H9 (cell line): ENCODE measurements at regions not wholly inside any gene's neighbourhood (a gene's known extent, or its start where the extent isn't known, plus 50 kb on each side); places are given as distances from the start of the nearest gene placed in this dataset.

Experiments
- DNase-seq: peaks from one replicate; pipeline ENCODE4 v3.0.0-alpha.2; 2017
- H2AFZ ChIP-seq: one replicate; pipeline ENCODE4 v1.6.1; 2013; ENCODE audit warnings: mild to moderate bottlenecking, low read length, control low read depth, moderate library complexity
- H2AK5ac ChIP-seq: 2 replicates; pipeline ENCODE4 v1.6.1; 2013; ENCODE audit warnings: low read length, control low read depth, mixed read lengths; ENCODE audit not compliant: insufficient read length
- H2BK120ac ChIP-seq: one replicate; pipeline ENCODE4 v1.6.1; 2013; ENCODE audit warnings: low read depth, mild to moderate bottlenecking, low read length, control low read depth, inconsistent platforms; ENCODE audit not compliant: poor library complexity, severe bottlenecking
- H2BK12ac ChIP-seq: 2 replicates; pipeline ENCODE4 v1.6.1; 2013; ENCODE audit warnings: low read length, control low read depth, mixed read lengths, low read depth; ENCODE audit not compliant: insufficient read length
- H2BK15ac ChIP-seq: 2 replicates; pipeline ENCODE4 v1.6.1; 2013; ENCODE audit warnings: low read depth, low read length, control low read depth
- H2BK20ac ChIP-seq: one replicate; pipeline ENCODE4 v1.6.1; 2013; ENCODE audit warnings: low read depth, mild to moderate bottlenecking, low read length, control low read depth, inconsistent platforms; ENCODE audit not compliant: poor library complexity, severe bottlenecking
- H2BK5ac ChIP-seq: 2 replicates; pipeline ENCODE4 v1.6.1; 2013; ENCODE audit warnings: low read length, control low read depth, mixed read lengths; ENCODE audit not compliant: insufficient read length
- H3K14ac ChIP-seq: 2 replicates; pipeline ENCODE4 v1.6.1; 2013; ENCODE audit warnings: low read length, control low read depth; ENCODE audit not compliant: insufficient read depth
- H3K18ac ChIP-seq: 2 replicates; pipeline ENCODE4 v1.6.1; 2013; ENCODE audit warnings: low read depth, mild to moderate bottlenecking, mixed read lengths, low read length, control low read depth; ENCODE audit not compliant: insufficient read length
- H3K23ac ChIP-seq: 2 replicates; pipeline ENCODE4 v1.6.1; 2013; ENCODE audit warnings: low read length, control low read depth, mixed read lengths, low read depth; ENCODE audit not compliant: insufficient read length
- H3K23me2 ChIP-seq: 2 replicates; pipeline ENCODE4 v1.6.1; 2013; ENCODE audit warnings: low read depth, mild to moderate bottlenecking, mixed read lengths, low read length, control low read depth; ENCODE audit not compliant: insufficient read length, poor library complexity, severe bottlenecking
- H3K27ac ChIP-seq: 2 replicates; pipeline ENCODE4 v1.5.1; 2013; ENCODE audit warnings: low read length, control low read depth, mixed read lengths, low read depth; ENCODE audit not compliant: insufficient read length
- H3K27me3 ChIP-seq: 2 replicates; pipeline ENCODE4 v1.6.1; 2013; ENCODE audit warnings: low read length, control low read depth, inconsistent platforms; ENCODE audit not compliant: insufficient read depth
- H3K4ac ChIP-seq: 2 replicates; pipeline ENCODE4 v1.6.1; 2013; ENCODE audit warnings: low read depth, mild to moderate bottlenecking, control low read depth, inconsistent platforms, low read length, moderate library complexity
- H3K4me1 ChIP-seq: 2 replicates; pipeline ENCODE4 v1.6.1; 2013; ENCODE audit warnings: low read length, control low read depth, inconsistent platforms; ENCODE audit not compliant: insufficient read depth
- H3K4me2 ChIP-seq: 2 replicates; pipeline ENCODE4 v1.6.1; 2013; ENCODE audit warnings: low read length, control low read depth, mixed read lengths; ENCODE audit not compliant: insufficient read length, insufficient read depth
- H3K56ac ChIP-seq: 2 replicates; pipeline ENCODE4 v1.6.1; 2013; ENCODE audit warnings: low read depth, mild to moderate bottlenecking, mixed read lengths, low read length, control low read depth; ENCODE audit not compliant: insufficient read length
- H3K79me1 ChIP-seq: 2 replicates; pipeline ENCODE4 v1.6.1; 2013; ENCODE audit warnings: low read depth, mild to moderate bottlenecking, moderate library complexity, low read length, control low read depth, inconsistent platforms; ENCODE audit not compliant: insufficient read depth, poor library complexity, severe bottlenecking
- H3K79me2 ChIP-seq: 2 replicates; pipeline ENCODE4 v1.6.1; 2013; ENCODE audit warnings: low read length, control low read depth, inconsistent platforms; ENCODE audit not compliant: insufficient read depth
- H3K9ac ChIP-seq: 2 replicates; pipeline ENCODE4 v1.6.1; 2013; ENCODE audit warnings: low read length, control low read depth, mixed read lengths; ENCODE audit not compliant: insufficient read length; ENCODE audit errors: extremely low read depth
- H3K9me3 ChIP-seq: one replicate; pipeline ENCODE4 v1.6.1; 2013; ENCODE audit warnings: low read depth, low read length, inconsistent platforms; ENCODE audit not compliant: control insufficient read depth
- H3T11ph ChIP-seq: one replicate; pipeline ENCODE4 v1.6.1; 2013; ENCODE audit warnings: mild to moderate bottlenecking, low read length, control low read depth, inconsistent platforms
- H4K20me1 ChIP-seq: one replicate; pipeline ENCODE4 v1.6.1; 2013; ENCODE audit not compliant: control insufficient read depth, insufficient read length, insufficient read depth
- H4K5ac ChIP-seq: 2 replicates; pipeline ENCODE4 v1.6.1; 2013; ENCODE audit warnings: low read depth, mild to moderate bottlenecking, mixed read lengths, low read length, control low read depth; ENCODE audit not compliant: insufficient read length
- H4K8ac ChIP-seq: replicated peaks from 2 replicates; pipeline ENCODE4 v1.6.1; 2013; ENCODE audit warnings: low read length, control low read depth, mixed read lengths, low read depth; ENCODE audit not compliant: insufficient read length
- H4K91ac ChIP-seq: 2 replicates; pipeline ENCODE4 v1.6.1; 2013; ENCODE audit warnings: low read depth, mild to moderate bottlenecking, moderate library complexity, mixed read lengths, low read length, control low read depth; ENCODE audit not compliant: insufficient read length
- H3K27ac Mint-ChIP-seq, 3 experiments: 2 replicates in 2 of 3; 3 replicates in 1 of 3; pipeline ENCODE4 v1.8.0; 2020 to 2021; ENCODE audit warnings: mixed read lengths in 3 of 3, mild to moderate bottlenecking in 1 of 3, moderate library complexity in 1 of 3
- H3K27me3 Mint-ChIP-seq: 2 replicates; pipeline ENCODE4 v1.8.0; 2021; ENCODE audit warnings: low read depth, mild to moderate bottlenecking, moderate library complexity, mixed read lengths
- H3K36me3 Mint-ChIP-seq, 3 experiments: 2 replicates in 2 of 3; 3 replicates in 1 of 3; pipeline ENCODE4 v1.8.0; 2020 to 2021; ENCODE audit warnings: low read depth in 3 of 3, mixed read lengths in 3 of 3; ENCODE audit not compliant: insufficient read depth in 1 of 3
- H3K4me1 Mint-ChIP-seq, 2 experiments: 2 replicates each; pipeline ENCODE4 v1.8.0; 2020; ENCODE audit warnings: mixed read lengths in 2 of 2
- H3K4me3 Mint-ChIP-seq, 2 experiments: 2 replicates in 1 of 2; 3 replicates in 1 of 2; pipeline ENCODE4 v1.8.0; 2020 to 2021; ENCODE audit warnings: mild to moderate bottlenecking in 2 of 2, mixed read lengths in 2 of 2, moderate library complexity in 1 of 2
- H3K9me3 Mint-ChIP-seq, 2 experiments: 2 replicates in 1 of 2; 3 replicates in 1 of 2; pipeline ENCODE4 v1.8.0; 2020; ENCODE audit warnings: mild to moderate bottlenecking in 2 of 2, mixed read lengths in 2 of 2, moderate library complexity in 1 of 2
- WGBS: extraction: QIAGEN DNeasy Blood & Tissue Kit; methylation state at CpG from one replicate; pipeline ENCODE4 v1.1.7; 2013; ENCODE audit warnings: missing lambda C conversion rate, low lambda C conversion rate, mixed read lengths; ENCODE audit not compliant: insufficient read length; ENCODE audit errors: extremely low coverage; 5-methylcytosine and 5-hydroxymethylcytosine counted together
- TF ChIP-seq, protein P1 (sequence below): fragments of 200-600 bp; sonication (generic); conservative IDR thresholded peaks from 3 replicates; pipeline ENCODE4 v1.8.0; 2021; ENCODE audit warnings: antibody characterized with exemption, mild to moderate bottlenecking

DNA sequence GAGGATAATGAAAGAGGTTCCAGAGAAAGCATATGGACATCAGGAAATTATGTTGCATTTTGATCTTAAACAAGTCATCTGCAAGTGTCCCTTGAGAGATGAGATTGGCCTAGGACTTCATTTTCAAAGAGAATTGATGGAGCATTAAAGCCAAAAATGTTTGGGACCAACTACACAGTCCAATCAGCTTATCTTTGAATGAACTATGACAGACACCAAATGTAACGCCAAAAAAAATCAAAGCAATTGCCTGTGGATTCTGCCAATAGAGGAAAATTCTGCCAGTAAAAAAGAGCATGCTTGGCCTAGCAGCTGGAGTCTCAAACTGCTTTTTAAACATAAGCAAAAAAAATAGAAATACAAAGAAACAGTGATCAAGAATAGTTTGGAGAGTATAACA, 594.5 kb upstream of the CHAC2 start:
- no peak overlapping the region for H3K18ac ChIP-seq
- TF ChIP-seq, protein P1, sequence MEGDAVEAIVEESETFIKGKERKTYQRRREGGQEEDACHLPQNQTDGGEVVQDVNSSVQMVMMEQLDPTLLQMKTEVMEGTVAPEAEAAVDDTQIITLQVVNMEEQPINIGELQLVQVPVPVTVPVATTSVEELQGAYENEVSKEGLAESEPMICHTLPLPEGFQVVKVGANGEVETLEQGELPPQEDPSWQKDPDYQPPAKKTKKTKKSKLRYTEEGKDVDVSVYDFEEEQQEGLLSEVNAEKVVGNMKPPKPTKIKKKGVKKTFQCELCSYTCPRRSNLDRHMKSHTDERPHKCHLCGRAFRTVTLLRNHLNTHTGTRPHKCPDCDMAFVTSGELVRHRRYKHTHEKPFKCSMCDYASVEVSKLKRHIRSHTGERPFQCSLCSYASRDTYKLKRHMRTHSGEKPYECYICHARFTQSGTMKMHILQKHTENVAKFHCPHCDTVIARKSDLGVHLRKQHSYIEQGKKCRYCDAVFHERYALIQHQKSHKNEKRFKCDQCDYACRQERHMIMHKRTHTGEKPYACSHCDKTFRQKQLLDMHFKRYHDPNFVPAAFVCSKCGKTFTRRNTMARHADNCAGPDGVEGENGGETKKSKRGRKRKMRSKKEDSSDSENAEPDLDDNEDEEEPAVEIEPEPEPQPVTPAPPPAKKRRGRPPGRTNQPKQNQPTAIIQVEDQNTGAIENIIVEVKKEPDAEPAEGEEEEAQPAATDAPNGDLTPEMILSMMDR = no peak
- H4K8ac ChIP-seq = no peak overlapping the region
- H2BK5ac ChIP-seq = no peak overlapping the region
- H2AK5ac ChIP-seq = no peak overlapping the region
- no peaks in the 10 kb centered on the region for H3K9me3 Mint-ChIP-seq
- no peaks in the 10 kb centered on the region for H3K79me2 ChIP-seq
- H3K36me3 Mint-ChIP-seq = no peaks in the 10 kb centered on the region
- DNase-seq = no peak
- no peaks in the 10 kb centered on the region for H4K20me1 ChIP-seq
- H3K4ac ChIP-seq = no peak overlapping the region
- no peak overlapping the region for H2AFZ ChIP-seq
- H2BK120ac ChIP-seq = no peak overlapping the region
- no peak overlapping the region for H3K4me3 Mint-ChIP-seq
- no peak overlapping the region for H2BK12ac ChIP-seq
- H3K4me2 ChIP-seq = no peak overlapping the region
- H3K9ac ChIP-seq = no peak overlapping the region
- no peaks in the 10 kb centered on the region for H3K4me1 ChIP-seq
- no peak overlapping the region for H2BK15ac ChIP-seq
- no peak overlapping the region for H3K27ac Mint-ChIP-seq
- H3K79me1 ChIP-seq = no peaks in the 10 kb centered on the region
- no peak overlapping the region for H3T11ph ChIP-seq
- no peaks in the 10 kb centered on the region for H3K27me3 Mint-ChIP-seq
- H3K4me1 Mint-ChIP-seq = no peaks in the 10 kb centered on the region
- no peak overlapping the region for H3K56ac ChIP-seq
- H2BK20ac ChIP-seq = no peak overlapping the region
- no peaks in the 10 kb centered on the region for H3K27me3 ChIP-seq
- no peak overlapping the region for H3K23ac ChIP-seq
- no peak overlapping the region for H4K91ac ChIP-seq
- H3K27ac ChIP-seq = no peak overlapping the region
- WGBS = no CpG with 5 or more reads among the region's 1 CpG
- H3K23me2 ChIP-seq = no peaks in the 10 kb centered on the region
- no peak overlapping the region for H4K5ac ChIP-seq
- no peaks in the 10 kb centered on the region for H3K9me3 ChIP-seq
- no peak overlapping the region for H3K14ac ChIP-seq
